HEK293 (cell line): ENCODE measurements at regions not wholly inside any gene's neighbourhood (a gene's known extent, or its start where the extent isn't known, plus 50 kb on each side); places are given as distances from the start of the nearest gene placed in this dataset.

ENCODE experiments used
- CTCF ChIA-PET: fragments of 350-600 bp; formaldehyde crosslinking; extraction: SDS; loops from one replicate; lab custom pipeline; 2021; ENCODE audit warnings: antibody characterized with exemption; lab: Yijun Ruan, JAX
- POLR2A ChIA-PET: fragments of 300-600 bp; formaldehyde crosslinking; extraction: SDS; loops from one replicate; lab custom pipeline; 2020; ENCODE audit warnings: antibody characterized with exemption, inconsistent platforms; lab: Yijun Ruan, JAX
- H3K27ac ChIP-seq: fragments of 200-500 bp; sonication (Bioruptor generic); 2 replicates; pipeline ENCODE4 v1.5.1; 2014; ENCODE audit warnings: low read depth, low read length, control low read depth, inconsistent platforms; ENCODE audit errors: extremely low read depth
- H3K36me3 ChIP-seq, 2 experiments: fragments of 200-500 bp in 1 of 2; sonication (Bioruptor generic) in 1 of 2; 1 replicate in 1 of 2; 2 replicates in 1 of 2; pipeline ENCODE4 v1.5.1; 2014 to 2017; ENCODE audit warnings: inconsistent platforms in 2 of 2, low read length in 2 of 2; ENCODE audit not compliant: control insufficient read depth in 2 of 2, insufficient read depth in 1 of 2
- H3K4me1 ChIP-seq: fragments of 200-500 bp; sonication (Bioruptor generic); 2 replicates; pipeline ENCODE4 v1.5.1; 2014; ENCODE audit warnings: mild to moderate bottlenecking, low read length, inconsistent platforms; ENCODE audit not compliant: control insufficient read depth, insufficient read depth
- H3K4me3 ChIP-seq: 2 replicates; pipeline ENCODE4 v1.5.1; 2011; ENCODE audit warnings: low read depth, mild to moderate bottlenecking, control low read depth, low read length, moderate library complexity
- H3K9me3 ChIP-seq: fragments of 200-500 bp; sonication (Bioruptor generic); 2 replicates; pipeline ENCODE4 v1.5.1; 2014; ENCODE audit warnings: low read depth, low read length, inconsistent platforms; ENCODE audit not compliant: control insufficient read depth, insufficient read depth
- EGR2 ChIP-seq: fragments of 450-650 bp; formaldehyde crosslinking; IDR thresholded peaks from 2 replicates; pipeline ENCODE4 v1.5.1; 2016; ENCODE audit warnings: low read depth, missing biosample characterization, missing genetic modification characterization
- PRDM1 ChIP-seq: fragments of 450-650 bp; formaldehyde crosslinking; IDR thresholded peaks from 2 replicates; pipeline ENCODE4; 2016; ENCODE audit warnings: missing biosample characterization, missing genetic modification characterization
- WT1 ChIP-seq: fragments of 450-650 bp; formaldehyde crosslinking; IDR thresholded peaks from 2 replicates; pipeline ENCODE4 v1.5.1; 2016; ENCODE audit warnings: missing biosample characterization, missing genetic modification characterization
- ZBTB21 ChIP-seq: fragments of 450-650 bp; formaldehyde crosslinking; IDR thresholded peaks from 2 replicates; pipeline ENCODE4 v1.5.1; 2017; ENCODE audit warnings: missing biosample characterization, missing genetic modification characterization
- ZBTB48 ChIP-seq: fragments of 450-650 bp; formaldehyde crosslinking; IDR thresholded peaks from 2 replicates; pipeline ENCODE4 v1.5.1; 2016; ENCODE audit warnings: missing biosample characterization, missing genetic modification characterization
- ZFP69B ChIP-seq: fragments of 450-650 bp; formaldehyde crosslinking; IDR thresholded peaks from 2 replicates; pipeline ENCODE4 v1.5.1; 2016; ENCODE audit warnings: missing biosample characterization, missing genetic modification characterization
- ZNF133 ChIP-seq: fragments of 450-650 bp; formaldehyde crosslinking; IDR thresholded peaks from 2 replicates; pipeline ENCODE4 v1.5.1; 2016; ENCODE audit warnings: missing biosample characterization, missing genetic modification characterization
- ZNF138 ChIP-seq: fragments of 450-650 bp; formaldehyde crosslinking; IDR thresholded peaks from 2 replicates; pipeline ENCODE4 v1.5.1; 2016; ENCODE audit warnings: missing biosample characterization, missing genetic modification characterization, borderline replicate concordance
- ZNF16 ChIP-seq: fragments of 450-650 bp; formaldehyde crosslinking; IDR thresholded peaks from 2 replicates; pipeline ENCODE4 v1.5.1; 2016; ENCODE audit warnings: low read depth, missing biosample characterization, missing genetic modification characterization
- ZNF223 ChIP-seq: fragments of 450-650 bp; formaldehyde crosslinking; IDR thresholded peaks from 2 replicates; pipeline ENCODE4 v1.5.1; 2016; ENCODE audit warnings: missing biosample characterization, missing genetic modification characterization
- ZNF23 ChIP-seq: fragments of 450-650 bp; formaldehyde crosslinking; IDR thresholded peaks from 2 replicates; pipeline ENCODE4 v1.5.1; 2016; ENCODE audit warnings: missing biosample characterization, missing genetic modification characterization, borderline replicate concordance
- ZNF239 ChIP-seq: fragments of 450-650 bp; formaldehyde crosslinking; IDR thresholded peaks from 2 replicates; pipeline ENCODE4 v1.5.1; 2016; ENCODE audit warnings: missing biosample characterization, missing genetic modification characterization
- ZNF354C ChIP-seq: fragments of 450-650 bp; formaldehyde crosslinking; IDR thresholded peaks from 2 replicates; pipeline ENCODE4 v1.5.1; 2016; ENCODE audit warnings: missing biosample characterization, missing genetic modification characterization, low read depth, borderline replicate concordance
- ZNF521 ChIP-seq: fragments of 450-650 bp; formaldehyde crosslinking; IDR thresholded peaks from 2 replicates; pipeline ENCODE4 v1.5.1; 2017; ENCODE audit warnings: missing biosample characterization, mild to moderate bottlenecking, missing genetic modification characterization
- ZNF654 ChIP-seq: fragments of 450-650 bp; formaldehyde crosslinking; IDR thresholded peaks from 2 replicates; pipeline ENCODE4 v1.5.1; 2016; ENCODE audit warnings: low read depth, missing biosample characterization, missing genetic modification characterization
- ZNF658 ChIP-seq: fragments of 450-650 bp; formaldehyde crosslinking; IDR thresholded peaks from 2 replicates; pipeline ENCODE4; 2016; ENCODE audit warnings: missing biosample characterization, missing genetic modification characterization
- ZNF670 ChIP-seq: fragments of 450-650 bp; formaldehyde crosslinking; IDR thresholded peaks from 2 replicates; pipeline ENCODE4 v1.5.1; 2016; ENCODE audit warnings: missing biosample characterization, missing genetic modification characterization, low read depth
- ZNF677 ChIP-seq: fragments of 450-650 bp; IDR thresholded peaks from 2 replicates; pipeline ENCODE4 v1.5.0; 2018; ENCODE audit warnings: missing biosample characterization, mild to moderate bottlenecking, missing genetic modification characterization, moderate library complexity
- ZNF792 ChIP-seq: fragments of 450-650 bp; formaldehyde crosslinking; IDR thresholded peaks from 2 replicates; pipeline ENCODE4 v1.5.1; 2016; ENCODE audit warnings: missing biosample characterization, missing genetic modification characterization
- ZNF837 ChIP-seq: fragments of 450-650 bp; formaldehyde crosslinking; IDR thresholded peaks from 2 replicates; pipeline ENCODE4 v1.5.1; 2016; ENCODE audit warnings: missing biosample characterization, missing genetic modification characterization
- ZSCAN23 ChIP-seq: fragments of 450-650 bp; formaldehyde crosslinking; IDR thresholded peaks from 2 replicates; pipeline ENCODE4 v1.5.1; 2016; ENCODE audit warnings: missing biosample characterization, missing genetic modification characterization
- TF ChIP-seq, protein P1 (sequence below): fragments of 450-650 bp; formaldehyde crosslinking; IDR thresholded peaks from 2 replicates; pipeline ENCODE4 v1.5.1; 2016; ENCODE audit warnings: missing biosample characterization, missing genetic modification characterization
- TF ChIP-seq, protein P2 (sequence below): fragments of 450-650 bp; formaldehyde crosslinking; IDR thresholded peaks from 2 replicates; pipeline ENCODE4 v1.5.1; 2017; ENCODE audit warnings: missing biosample characterization, missing genetic modification characterization
- TF ChIP-seq, protein P3 (sequence below): fragments of 450-650 bp; formaldehyde crosslinking; IDR thresholded peaks from 2 replicates; pipeline ENCODE4 v1.5.1; 2016; ENCODE audit warnings: missing biosample characterization, missing genetic modification characterization
- TF ChIP-seq, protein P4 (sequence below): fragments of 450-650 bp; IDR thresholded peaks from 2 replicates; pipeline ENCODE4 v1.5.1; 2018; ENCODE audit warnings: missing biosample characterization, mild to moderate bottlenecking, missing genetic modification characterization
- TF ChIP-seq, protein P5 (sequence below): fragments of 450-650 bp; formaldehyde crosslinking; IDR thresholded peaks from 2 replicates; pipeline ENCODE4 v1.5.1; 2017; ENCODE audit warnings: missing biosample characterization, missing genetic modification characterization
- TF ChIP-seq, protein P6 (sequence below): fragments of 450-650 bp; formaldehyde crosslinking; IDR thresholded peaks from 2 replicates; pipeline ENCODE4 v1.5.1; 2016; ENCODE audit warnings: missing biosample characterization, missing genetic modification characterization, low read depth

DNA sequence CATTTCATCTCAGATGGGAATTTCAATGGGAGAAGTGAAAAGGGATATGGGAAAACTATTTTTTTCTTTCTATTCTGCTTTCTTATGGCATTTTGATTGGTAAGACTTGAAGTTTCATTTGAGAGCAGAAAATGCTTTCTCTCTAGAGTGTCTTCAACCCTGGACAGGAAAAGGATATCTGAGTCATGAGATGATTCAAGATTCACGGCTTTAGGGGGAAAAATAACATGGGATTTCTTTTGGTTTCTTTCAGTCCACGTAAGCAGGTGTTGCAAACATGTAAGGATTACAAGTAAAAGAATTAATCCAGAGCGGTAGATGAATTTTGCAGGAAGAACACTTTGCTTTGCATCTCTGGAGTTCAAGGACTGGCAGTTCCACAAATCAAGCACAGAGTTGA is 1001.0 kb upstream of the TENM4 start (continued):
- TF ChIP-seq ZNF354C (tag by site-specific recombination) (no peak), ZSCAN23 (tag by site-specific recombination) (no peak), ZNF133 (tag by site-specific recombination) (no peak), WT1 (no peak), EGR2 (tag by site-specific recombination) (no peak), ZBTB21 (tag by site-specific recombination) (no peak), ZNF138 (tag by site-specific recombination) (no peak)
- TF ChIP-seq, protein P1, sequence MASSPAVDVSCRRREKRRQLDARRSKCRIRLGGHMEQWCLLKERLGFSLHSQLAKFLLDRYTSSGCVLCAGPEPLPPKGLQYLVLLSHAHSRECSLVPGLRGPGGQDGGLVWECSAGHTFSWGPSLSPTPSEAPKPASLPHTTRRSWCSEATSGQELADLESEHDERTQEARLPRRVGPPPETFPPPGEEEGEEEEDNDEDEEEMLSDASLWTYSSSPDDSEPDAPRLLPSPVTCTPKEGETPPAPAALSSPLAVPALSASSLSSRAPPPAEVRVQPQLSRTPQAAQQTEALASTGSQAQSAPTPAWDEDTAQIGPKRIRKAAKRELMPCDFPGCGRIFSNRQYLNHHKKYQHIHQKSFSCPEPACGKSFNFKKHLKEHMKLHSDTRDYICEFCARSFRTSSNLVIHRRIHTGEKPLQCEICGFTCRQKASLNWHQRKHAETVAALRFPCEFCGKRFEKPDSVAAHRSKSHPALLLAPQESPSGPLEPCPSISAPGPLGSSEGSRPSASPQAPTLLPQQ: no peak
- TF ChIP-seq, protein P2, sequence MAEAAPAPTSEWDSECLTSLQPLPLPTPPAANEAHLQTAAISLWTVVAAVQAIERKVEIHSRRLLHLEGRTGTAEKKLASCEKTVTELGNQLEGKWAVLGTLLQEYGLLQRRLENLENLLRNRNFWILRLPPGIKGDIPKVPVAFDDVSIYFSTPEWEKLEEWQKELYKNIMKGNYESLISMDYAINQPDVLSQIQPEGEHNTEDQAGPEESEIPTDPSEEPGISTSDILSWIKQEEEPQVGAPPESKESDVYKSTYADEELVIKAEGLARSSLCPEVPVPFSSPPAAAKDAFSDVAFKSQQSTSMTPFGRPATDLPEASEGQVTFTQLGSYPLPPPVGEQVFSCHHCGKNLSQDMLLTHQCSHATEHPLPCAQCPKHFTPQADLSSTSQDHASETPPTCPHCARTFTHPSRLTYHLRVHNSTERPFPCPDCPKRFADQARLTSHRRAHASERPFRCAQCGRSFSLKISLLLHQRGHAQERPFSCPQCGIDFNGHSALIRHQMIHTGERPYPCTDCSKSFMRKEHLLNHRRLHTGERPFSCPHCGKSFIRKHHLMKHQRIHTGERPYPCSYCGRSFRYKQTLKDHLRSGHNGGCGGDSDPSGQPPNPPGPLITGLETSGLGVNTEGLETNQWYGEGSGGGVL (tag by site-specific recombination): no peak
- TF ChIP-seq, protein P3, sequence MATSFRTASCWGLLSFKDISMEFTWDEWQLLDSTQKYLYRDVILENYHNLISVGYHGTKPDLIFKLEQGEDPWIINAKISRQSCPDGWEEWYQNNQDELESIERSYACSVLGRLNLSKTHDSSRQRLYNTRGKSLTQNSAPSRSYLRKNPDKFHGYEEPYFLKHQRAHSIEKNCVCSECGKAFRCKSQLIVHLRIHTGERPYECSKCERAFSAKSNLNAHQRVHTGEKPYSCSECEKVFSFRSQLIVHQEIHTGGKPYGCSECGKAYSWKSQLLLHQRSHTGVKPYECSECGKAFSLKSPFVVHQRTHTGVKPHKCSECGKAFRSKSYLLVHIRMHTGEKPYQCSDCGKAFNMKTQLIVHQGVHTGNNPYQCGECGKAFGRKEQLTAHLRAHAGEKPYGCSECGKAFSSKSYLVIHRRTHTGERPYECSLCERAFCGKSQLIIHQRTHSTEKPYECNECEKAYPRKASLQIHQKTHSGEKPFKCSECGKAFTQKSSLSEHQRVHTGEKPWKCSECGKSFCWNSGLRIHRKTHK (tag by site-specific recombination): no peak
- TF ChIP-seq, protein P4, sequence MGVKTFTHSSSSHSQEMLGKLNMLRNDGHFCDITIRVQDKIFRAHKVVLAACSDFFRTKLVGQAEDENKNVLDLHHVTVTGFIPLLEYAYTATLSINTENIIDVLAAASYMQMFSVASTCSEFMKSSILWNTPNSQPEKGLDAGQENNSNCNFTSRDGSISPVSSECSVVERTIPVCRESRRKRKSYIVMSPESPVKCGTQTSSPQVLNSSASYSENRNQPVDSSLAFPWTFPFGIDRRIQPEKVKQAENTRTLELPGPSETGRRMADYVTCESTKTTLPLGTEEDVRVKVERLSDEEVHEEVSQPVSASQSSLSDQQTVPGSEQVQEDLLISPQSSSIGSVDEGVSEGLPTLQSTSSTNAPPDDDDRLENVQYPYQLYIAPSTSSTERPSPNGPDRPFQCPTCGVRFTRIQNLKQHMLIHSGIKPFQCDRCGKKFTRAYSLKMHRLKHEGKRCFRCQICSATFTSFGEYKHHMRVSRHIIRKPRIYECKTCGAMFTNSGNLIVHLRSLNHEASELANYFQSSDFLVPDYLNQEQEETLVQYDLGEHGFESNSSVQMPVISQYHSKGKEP: no peak

DNA sequence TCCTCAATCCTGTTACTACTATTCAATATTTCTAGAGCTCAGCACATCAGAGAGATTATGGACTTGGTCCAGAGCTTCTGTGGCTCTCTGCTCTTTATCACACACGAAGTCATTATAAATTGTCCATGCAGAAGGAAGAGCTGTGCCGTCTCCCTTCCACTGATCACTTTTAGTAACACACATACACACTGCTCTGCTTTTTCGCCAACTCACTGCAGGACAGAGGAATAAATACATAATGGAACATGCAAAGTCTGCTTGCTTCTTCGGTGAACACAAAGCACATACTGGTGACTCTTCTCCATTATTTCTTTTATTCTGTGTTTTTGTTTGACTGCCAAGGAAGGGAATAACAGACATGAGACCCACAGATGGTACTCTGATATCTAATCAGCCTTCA is 1000.0 kb upstream of the TENM4 start:
- Histone ChIP-seq H3K27ac (no peak overlapping the region), H3K4me3 (no peak overlapping the region), H3K36me3 (no peaks in the 10 kb centered on the region), H3K9me3 (no peaks in the 10 kb centered on the region), H3K4me1 (no peaks in the 10 kb centered on the region)
- TF ChIP-seq ZNF677 (tag by site-specific recombination): no peak
- TF ChIP-seq ZFP69B (tag by site-specific recombination): no peak
- no peak for TF ChIP-seq ZNF239 (tag by site-specific recombination)
- ChIA-PET CTCF (no interaction called here), POLR2A (no interaction called here)

DNA sequence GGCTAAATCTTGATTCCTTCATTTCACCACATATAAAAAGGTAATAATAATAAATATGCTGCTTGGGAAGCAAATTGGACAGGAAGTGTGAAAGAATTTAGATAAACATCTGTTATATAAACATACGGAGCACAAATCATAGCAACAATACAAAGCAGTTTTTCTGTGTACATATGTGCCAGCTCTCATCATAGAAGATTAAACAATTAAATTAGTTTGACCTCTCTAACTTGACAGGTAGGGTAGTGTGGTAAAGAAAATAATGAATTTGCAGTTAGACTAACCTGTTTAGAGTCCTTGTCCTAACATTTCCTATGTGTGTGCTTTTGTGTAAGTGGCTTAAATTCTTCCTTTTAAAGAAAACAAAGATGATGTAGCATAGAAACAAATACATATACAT is 995.7 kb upstream of the TENM4 start:
- no peaks in the 10 kb centered on the region for H3K4me1 ChIP-seq
- POLR2A ChIA-PET: no interaction called here
- no peaks in the 10 kb centered on the region for H3K9me3 ChIP-seq
- H3K36me3 ChIP-seq: no peaks in the 10 kb centered on the region
- no peak overlapping the region for H3K4me3 ChIP-seq
- TF ChIP-seq ZNF16 (no peak), ZNF521 (tag by site-specific recombination) (no peak), PRDM1 (tag by site-specific recombination) (no peak), ZNF670 (tag by site-specific recombination) (no peak), ZNF23 (tag by site-specific recombination) (no peak), ZNF837 (no peak), ZNF792 (tag by site-specific recombination) (no peak), ZNF658 (no peak), ZBTB48 (tag by site-specific recombination) (no peak), ZNF223 (no peak), ZNF654 (tag by site-specific recombination) (no peak)
- TF ChIP-seq, protein P5, sequence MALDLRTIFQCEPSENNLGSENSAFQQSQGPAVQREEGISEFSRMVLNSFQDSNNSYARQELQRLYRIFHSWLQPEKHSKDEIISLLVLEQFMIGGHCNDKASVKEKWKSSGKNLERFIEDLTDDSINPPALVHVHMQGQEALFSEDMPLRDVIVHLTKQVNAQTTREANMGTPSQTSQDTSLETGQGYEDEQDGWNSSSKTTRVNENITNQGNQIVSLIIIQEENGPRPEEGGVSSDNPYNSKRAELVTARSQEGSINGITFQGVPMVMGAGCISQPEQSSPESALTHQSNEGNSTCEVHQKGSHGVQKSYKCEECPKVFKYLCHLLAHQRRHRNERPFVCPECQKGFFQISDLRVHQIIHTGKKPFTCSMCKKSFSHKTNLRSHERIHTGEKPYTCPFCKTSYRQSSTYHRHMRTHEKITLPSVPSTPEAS (tag by site-specific recombination): no peak
- TF ChIP-seq, protein P6, sequence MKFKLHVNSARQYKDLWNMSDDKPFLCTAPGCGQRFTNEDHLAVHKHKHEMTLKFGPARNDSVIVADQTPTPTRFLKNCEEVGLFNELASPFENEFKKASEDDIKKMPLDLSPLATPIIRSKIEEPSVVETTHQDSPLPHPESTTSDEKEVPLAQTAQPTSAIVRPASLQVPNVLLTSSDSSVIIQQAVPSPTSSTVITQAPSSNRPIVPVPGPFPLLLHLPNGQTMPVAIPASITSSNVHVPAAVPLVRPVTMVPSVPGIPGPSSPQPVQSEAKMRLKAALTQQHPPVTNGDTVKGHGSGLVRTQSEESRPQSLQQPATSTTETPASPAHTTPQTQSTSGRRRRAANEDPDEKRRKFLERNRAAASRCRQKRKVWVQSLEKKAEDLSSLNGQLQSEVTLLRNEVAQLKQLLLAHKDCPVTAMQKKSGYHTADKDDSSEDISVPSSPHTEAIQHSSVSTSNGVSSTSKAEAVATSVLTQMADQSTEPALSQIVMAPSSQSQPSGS (tag by site-specific recombination): no peak
- CTCF ChIA-PET: no interaction called here
- H3K27ac ChIP-seq: no peak overlapping the region
